ENCODE measurements at regions not wholly inside any gene's neighbourhood (a gene's known extent, or its start where the extent isn't known, plus 50 kb on each side); places are given as distances from the start of the nearest gene placed in this dataset.

- no peak overlapping the region for H3K4me3 Mint-ChIP-seq
- no peak overlapping the region for H3K27ac Mint-ChIP-seq
- ChIA-PET CTCF (no interaction called here), POLR2A (no interaction called here)
- peaks cover 26 to 70% of the 10 kb centered on the region in 2 donors for H3K27me3 Mint-ChIP-seq
- peaks cover 0 to 3% (median 3%) of the 10 kb centered on the region in 3 donors for H3K4me1 Mint-ChIP-seq
- DNase-seq = no peak
- Histone ChIP-seq H3K36me3 (ENCODE audit: insufficient read depth, low read length) (no peaks in the 10 kb centered on the region), H3K4me3 (ENCODE audit: low read length) (no peak overlapping the region), H3K4me1 (ENCODE audit: insufficient read depth, low read length) (no peaks in the 10 kb centered on the region), H3K27me3 (ENCODE audit: insufficient read depth, low read length, poor library complexity, severe bottlenecking) (no peaks in the 10 kb centered on the region), H3K9me3 (ENCODE audit: low read length) (no peaks in the 10 kb centered on the region), H3K27ac (ENCODE audit: low read depth, low read length) (no peak overlapping the region)
- H3K36me3 Mint-ChIP-seq = no peaks in the 10 kb centered on the region
- H3K9me3 Mint-ChIP-seq = no peaks in the 10 kb centered on the region
These were observed 389.5 kb downstream of the MTX2 start for GRCh38 chr2:176658708-176659107.

GRCh38 chr2:176662753-176663152 is 393.5 kb downstream of the MTX2 start:
- H3K4me3 Mint-ChIP-seq = no peak overlapping the region

DNA sequence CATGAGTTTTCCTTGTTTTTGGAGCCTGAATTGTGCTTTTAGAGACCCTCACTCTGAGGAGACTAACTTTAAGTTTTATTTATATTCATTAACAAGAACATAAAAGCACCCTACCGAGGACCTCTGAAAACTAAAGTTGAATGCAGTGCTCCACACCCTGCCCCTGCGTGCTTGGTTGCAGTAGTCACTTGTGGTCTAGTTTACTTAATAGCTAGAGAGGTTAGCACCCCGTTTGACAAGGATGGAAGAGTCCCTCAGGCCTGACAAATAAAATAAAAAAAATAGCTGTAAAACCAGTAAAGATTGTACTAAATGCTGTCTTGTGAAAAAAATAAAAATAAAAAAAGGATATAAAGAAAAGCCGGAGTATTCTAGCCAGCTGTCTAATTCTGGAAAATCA is 395.2 kb downstream of the MTX2 start:
- H3K4me1 Mint-ChIP-seq = no peaks in the 10 kb centered on the region
- no peak overlapping the region for H3K4me3 ChIP-seq (ENCODE audit: low read length)
- no peaks in the 10 kb centered on the region for H3K27me3 ChIP-seq (ENCODE audit: insufficient read depth, low read length, poor library complexity, severe bottlenecking)
- ChIA-PET CTCF (interaction anchor here (1.0 to 2.9 kb wide), 3 partner anchors 10 to 12 kb away, joined by 3 to 12 read pairs (median 5); no protein-coding TSS in a partner anchor), POLR2A (no interaction called here)
- H3K27ac ChIP-seq (ENCODE audit: low read depth, low read length) = no peak overlapping the region
- peaks cover 14 to 42% of the 10 kb centered on the region in 2 donors for H3K27me3 Mint-ChIP-seq
- H3K4me1 ChIP-seq (ENCODE audit: insufficient read depth, low read length) = no peaks in the 10 kb centered on the region
- H3K9me3 ChIP-seq (ENCODE audit: low read length) = no peaks in the 10 kb centered on the region
- no peaks in the 10 kb centered on the region for H3K9me3 Mint-ChIP-seq
- no peaks in the 10 kb centered on the region for H3K36me3 Mint-ChIP-seq
- DNase-seq = no peak
- H3K27ac Mint-ChIP-seq = no peak overlapping the region
- H3K36me3 ChIP-seq (ENCODE audit: insufficient read depth, low read length) = no peaks in the 10 kb centered on the region
- H3K4me3 Mint-ChIP-seq = no peak overlapping the region

More at GRCh38 chr2:176662753-176663152, 393.5 kb downstream of the MTX2 start:
- no peak overlapping the region for H3K27ac Mint-ChIP-seq
- no peaks in the 10 kb centered on the region for H3K27me3 ChIP-seq (ENCODE audit: insufficient read depth, low read length, poor library complexity, severe bottlenecking)
- ChIA-PET POLR2A (no interaction called here), CTCF (interaction anchor here (1.6 to 2.9 kb wide), 2 partner anchors 9 to 11 kb away, joined by 5 to 12 read pairs; no protein-coding TSS in a partner anchor)
- no peaks in the 10 kb centered on the region for H3K4me1 ChIP-seq (ENCODE audit: insufficient read depth, low read length)
- H3K27me3 Mint-ChIP-seq = peaks cover 23 to 54% of the 10 kb centered on the region in 2 donors
- H3K4me1 Mint-ChIP-seq = no peaks in the 10 kb centered on the region
- no peak overlapping the region for H3K27ac ChIP-seq (ENCODE audit: low read depth, low read length)
- no peaks in the 10 kb centered on the region for H3K9me3 Mint-ChIP-seq
- H3K36me3 ChIP-seq (ENCODE audit: insufficient read depth, low read length) = no peaks in the 10 kb centered on the region
- H3K4me3 ChIP-seq (ENCODE audit: low read length) = no peak overlapping the region
- no peaks in the 10 kb centered on the region for H3K36me3 Mint-ChIP-seq
- no peak for DNase-seq
- no peaks in the 10 kb centered on the region for H3K9me3 ChIP-seq (ENCODE audit: low read length)

DNA sequence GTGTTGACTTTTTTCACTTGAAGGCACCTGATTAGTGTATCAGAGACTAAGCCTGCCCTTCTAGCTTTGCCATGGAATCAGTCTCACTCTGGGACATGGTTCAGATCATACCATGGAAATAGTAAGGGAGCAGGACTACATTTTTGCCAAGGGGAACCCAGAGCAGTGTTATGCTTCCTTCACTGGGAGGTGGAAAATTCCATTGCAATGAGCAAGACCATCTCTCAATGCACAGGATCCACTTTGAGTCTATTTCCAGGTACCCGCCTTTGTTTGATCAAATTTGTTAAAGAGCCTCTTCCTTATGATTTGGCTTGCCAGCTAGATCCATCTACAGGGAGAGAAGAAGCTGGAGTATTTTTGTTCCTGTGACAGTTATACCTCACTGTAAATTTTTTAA is 395.8 kb downstream of the MTX2 start:
- Mint-ChIP-seq H3K9me3 (no peaks in the 10 kb centered on the region), H3K4me3 (no peak overlapping the region), H3K27me3 (peaks cover 14 to 38% of the 10 kb centered on the region in 2 donors), H3K4me1 (no peaks in the 10 kb centered on the region), H3K27ac (no peak overlapping the region), H3K36me3 (no peaks in the 10 kb centered on the region)
- Histone ChIP-seq H3K27me3 (ENCODE audit: insufficient read depth, low read length, poor library complexity, severe bottlenecking) (no peaks in the 10 kb centered on the region), H3K9me3 (ENCODE audit: low read length) (no peaks in the 10 kb centered on the region), H3K36me3 (ENCODE audit: insufficient read depth, low read length) (no peaks in the 10 kb centered on the region), H3K4me3 (ENCODE audit: low read length) (no peak overlapping the region), H3K4me1 (ENCODE audit: insufficient read depth, low read length) (no peaks in the 10 kb centered on the region), H3K27ac (ENCODE audit: low read depth, low read length) (no peak overlapping the region)
- no peak for DNase-seq
- POLR2A ChIA-PET = no interaction called here
- CTCF ChIA-PET = interaction anchor here (1.0 to 2.9 kb wide), 3 partner anchors 11 to 13 kb away, joined by 3 to 12 read pairs (median 5); no protein-coding TSS in a partner anchor

GRCh38 chr2:176668912-176669311 is 399.7 kb downstream of the MTX2 start:
- Mint-ChIP-seq H3K9me3 (no peaks in the 10 kb centered on the region), H3K27ac (no peak overlapping the region)
- POLR2A ChIA-PET = no interaction called here

DNA sequence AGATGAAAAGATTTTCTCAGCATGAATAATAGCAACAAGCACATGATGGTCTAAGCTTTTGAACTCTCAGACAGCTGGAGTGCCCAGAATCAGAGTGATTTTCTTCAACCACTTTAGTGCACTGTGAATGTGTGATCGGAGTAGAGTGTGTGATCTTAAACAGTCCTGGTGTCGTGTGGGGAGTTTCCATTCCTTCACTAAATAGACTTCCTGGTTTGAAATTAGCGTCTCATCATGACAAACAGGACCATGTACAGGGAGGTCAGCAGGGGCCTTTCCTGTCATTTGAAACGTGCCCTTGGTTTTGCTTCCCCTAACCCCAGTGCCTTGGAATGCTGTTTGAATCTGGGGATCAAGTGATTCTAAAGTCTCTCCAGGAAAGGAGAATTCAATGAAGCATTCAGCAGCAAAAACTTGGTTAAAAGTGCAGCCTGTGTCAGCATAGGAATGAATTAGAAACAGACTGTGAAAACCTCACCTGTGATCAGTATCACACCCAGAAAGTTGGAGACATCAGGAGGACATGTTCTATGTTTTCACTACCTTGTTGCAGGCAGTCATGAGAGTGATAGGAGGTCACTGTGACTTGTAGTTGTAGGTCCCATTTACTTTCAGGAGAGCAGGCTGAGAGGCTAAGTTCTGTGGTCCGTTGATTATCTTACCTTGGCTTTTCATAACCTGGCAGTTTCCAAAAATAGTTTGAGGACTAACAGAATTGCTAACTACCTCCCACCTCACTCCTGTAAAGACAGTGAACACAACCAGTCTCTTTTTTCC is 400.3 kb downstream of the MTX2 start:
- DNase-seq = no peak
- H3K36me3 Mint-ChIP-seq = no peaks in the 10 kb centered on the region
- ChIA-PET POLR2A (no interaction called here), CTCF (interaction anchor here (1.5 kb wide), 1 partner anchor 18 kb away, joined by 5 read pairs; no protein-coding TSS in a partner anchor)
- peaks cover 0 to 2% (median 0%) of the 10 kb centered on the region in 3 donors for H3K4me1 Mint-ChIP-seq
- no peaks in the 10 kb centered on the region for H3K36me3 ChIP-seq (ENCODE audit: insufficient read depth, low read length)
- no peaks in the 10 kb centered on the region for H3K4me1 ChIP-seq (ENCODE audit: insufficient read depth, low read length)
- no peak overlapping the region for H3K27ac Mint-ChIP-seq
- no peaks in the 10 kb centered on the region for H3K27me3 ChIP-seq (ENCODE audit: insufficient read depth, low read length, poor library complexity, severe bottlenecking)
- peaks cover 6 to 7% of the 10 kb centered on the region in 2 donors for H3K27me3 Mint-ChIP-seq
- H3K9me3 ChIP-seq (ENCODE audit: low read length) = no peaks in the 10 kb centered on the region
- no peaks in the 10 kb centered on the region for H3K9me3 Mint-ChIP-seq
- no peak overlapping the region for H3K27ac ChIP-seq (ENCODE audit: low read depth, low read length)
- peak overlapping the region in 1 of 7 donors; percentile 37 for H3K4me3 Mint-ChIP-seq
- H3K4me3 ChIP-seq (ENCODE audit: low read length) = no peak overlapping the region

More at GRCh38 chr2:176668912-176669311, 399.7 kb downstream of the MTX2 start:
- Histone ChIP-seq H3K9me3 (ENCODE audit: low read length) (no peaks in the 10 kb centered on the region), H3K36me3 (ENCODE audit: insufficient read depth, low read length) (no peaks in the 10 kb centered on the region), H3K27me3 (ENCODE audit: insufficient read depth, low read length, poor library complexity, severe bottlenecking) (no peaks in the 10 kb centered on the region), H3K4me3 (ENCODE audit: low read length) (no peak overlapping the region), H3K4me1 (ENCODE audit: insufficient read depth, low read length) (no peaks in the 10 kb centered on the region), H3K27ac (ENCODE audit: low read depth, low read length) (no peak overlapping the region)
- Mint-ChIP-seq H3K36me3 (no peaks in the 10 kb centered on the region), H3K4me3 (no peak overlapping the region), H3K27me3 (peaks cover 6 to 8% of the 10 kb centered on the region in 2 donors), H3K4me1 (no peaks in the 10 kb centered on the region)
- DNase-seq = no peak
- CTCF ChIA-PET = no interaction called here

- no peaks in the 10 kb centered on the region for H3K4me1 ChIP-seq (ENCODE audit: insufficient read depth, low read length)
- no peak overlapping the region for H3K27ac Mint-ChIP-seq
- H3K4me3 ChIP-seq (ENCODE audit: low read length) = no peak overlapping the region
- ChIA-PET CTCF (interaction anchor here (1.1 to 1.8 kb wide), 2 partner anchors 12 to 220 kb away, joined by 4 to 5 read pairs; no protein-coding TSS in a partner anchor), POLR2A (no interaction called here)
- H3K27me3 Mint-ChIP-seq = peaks cover 6 to 16% of the 10 kb centered on the region in 2 donors
- H3K27ac ChIP-seq (ENCODE audit: low read depth, low read length) = no peak overlapping the region
- H3K4me3 Mint-ChIP-seq = no peak overlapping the region
- H3K4me1 Mint-ChIP-seq = peaks cover 0 to 4% (median 0%) of the 10 kb centered on the region in 3 donors
- no peaks in the 10 kb centered on the region for H3K27me3 ChIP-seq (ENCODE audit: insufficient read depth, low read length, poor library complexity, severe bottlenecking)
- H3K36me3 ChIP-seq (ENCODE audit: insufficient read depth, low read length) = no peaks in the 10 kb centered on the region
- no peaks in the 10 kb centered on the region for H3K9me3 Mint-ChIP-seq
- DNase-seq = no peak
- no peaks in the 10 kb centered on the region for H3K9me3 ChIP-seq (ENCODE audit: low read length)
- no peaks in the 10 kb centered on the region for H3K36me3 Mint-ChIP-seq
These were observed 406.2 kb downstream of the MTX2 start for GRCh38 chr2:176675271-176675949.

GRCh38 chr2:176677746-176678265 is 408.6 kb downstream of the MTX2 start:
- Mint-ChIP-seq H3K36me3 (no peaks in the 10 kb centered on the region), H3K27ac (no peak overlapping the region), H3K27me3 (peaks cover 10 to 23% of the 10 kb centered on the region in 2 donors), H3K4me3 (no peak overlapping the region), H3K4me1 (peaks cover 0 to 4% (median 0%) of the 10 kb centered on the region in 3 donors), H3K9me3 (no peaks in the 10 kb centered on the region)
- no peak overlapping the region for H3K27ac ChIP-seq (ENCODE audit: low read depth, low read length)
- POLR2A ChIA-PET = no interaction called here
- H3K27me3 ChIP-seq (ENCODE audit: insufficient read depth, low read length, poor library complexity, severe bottlenecking) = no peaks in the 10 kb centered on the region
- no peaks in the 10 kb centered on the region for H3K9me3 ChIP-seq (ENCODE audit: low read length)
- CTCF ChIA-PET = no interaction called here
- no peak for DNase-seq
- H3K4me3 ChIP-seq (ENCODE audit: low read length) = no peak overlapping the region
- no peaks in the 10 kb centered on the region for H3K4me1 ChIP-seq (ENCODE audit: insufficient read depth, low read length)
- H3K36me3 ChIP-seq (ENCODE audit: insufficient read depth, low read length) = no peaks in the 10 kb centered on the region
